HG03060 (cell line): ENCODE measurements at regions not wholly inside any gene's neighbourhood (a gene's known extent, or its start where the extent isn't known, plus 50 kb on each side); places are given as distances from the start of the nearest gene placed in this dataset.
"Not testable (repeated sequence)": the region's sequence is repeated elsewhere in the genome, so short reads cannot be mapped to it uniquely, and the experiment has no call there.

ENCODE experiments used
- ATAC-seq: cut with Tn5 transposase; IDR thresholded peaks from one replicate; pipeline ENCODE4 v1.9.1; 2021; ENCODE audit warnings: low read depth, moderate number of reproducible peaks; ENCODE audit not compliant: unreplicated experiment

- no peak for ATAC-seq
Observed at GRCh38 chr13:90686442-90686841, 661.0 kb upstream of the MIR17HG start.

GRCh38 chr13:90689111-90689510 lies 658.4 kb upstream of the MIR17HG start:
- ATAC-seq = no peak

GRCh38 chr13:90690458-90691080 lies 656.9 kb upstream of the MIR17HG start:
- ATAC-seq = no peak

- no peak for ATAC-seq
Observed at GRCh38 chr13:90696254-90696653, 651.2 kb upstream of the MIR17HG start.

GRCh38 chr13:90696656-90697055 lies 650.8 kb upstream of the MIR17HG start:
- ATAC-seq = no peak

GRCh38 chr13:90700340-90700739 lies 647.1 kb upstream of the MIR17HG start:
- ATAC-seq = no peak

- ATAC-seq = no peak
Observed at GRCh38 chr13:90701264-90701663, 646.2 kb upstream of the MIR17HG start.

GRCh38 chr13:90702050-90702449 lies 645.4 kb upstream of the MIR17HG start:
- ATAC-seq = no peak

GRCh38 chr13:90706631-90707030 lies 640.9 kb upstream of the MIR17HG start:
- ATAC-seq = no peak

- ATAC-seq = no peak
Observed at GRCh38 chr13:90708128-90708527, 639.4 kb upstream of the MIR17HG start.

GRCh38 chr13:90709319-90709718 lies 638.2 kb upstream of the MIR17HG start:
- no peak for ATAC-seq

- ATAC-seq = no peak
Observed at GRCh38 chr13:90710164-90710759, 637.2 kb upstream of the MIR17HG start.

GRCh38 chr13:90713441-90714133 lies 633.9 kb upstream of the MIR17HG start:
- ATAC-seq = no peak

- ATAC-seq = no peak
Observed at GRCh38 chr13:90715485-90715884, 632.0 kb upstream of the MIR17HG start.

GRCh38 chr13:90717451-90717936 lies 630.0 kb upstream of the MIR17HG start:
- ATAC-seq = no peak

- no peak for ATAC-seq
Observed at GRCh38 chr13:90719461-90719860, 628.0 kb upstream of the MIR17HG start.

GRCh38 chr13:90721937-90722336 lies 625.5 kb upstream of the MIR17HG start:
- no peak for ATAC-seq

- ATAC-seq = no peak
Observed at GRCh38 chr13:90723381-90723780, 624.1 kb upstream of the MIR17HG start.

- no peak for ATAC-seq
Observed at GRCh38 chr13:90726375-90726774, 621.1 kb upstream of the MIR17HG start.

- ATAC-seq = no peak
Observed at GRCh38 chr13:90732049-90732448, 615.4 kb upstream of the MIR17HG start.

- ATAC-seq = not testable (repeated sequence)
Observed at GRCh38 chr13:90734497-90734896, 613.0 kb upstream of the MIR17HG start.

- ATAC-seq = no peak
Observed at GRCh38 chr13:90738881-90739280, 608.6 kb upstream of the MIR17HG start.
